HG03432 (cell line): ENCODE measurements at regions not wholly inside any gene's neighbourhood (a gene's known extent, or its start where the extent isn't known, plus 50 kb on each side); places are given as distances from the start of the nearest gene placed in this dataset.
"Not testable (repeated sequence)": the region's sequence is repeated elsewhere in the genome, so short reads cannot be mapped to it uniquely, and the experiment has no call there.

Source experiments
- ATAC-seq: cut with Tn5 transposase; IDR thresholded peaks from one replicate; pipeline ENCODE4 v1.9.1; 2021; ENCODE audit warnings: mild to moderate bottlenecking, moderate library complexity; ENCODE audit not compliant: unreplicated experiment

- no peak for ATAC-seq
These were observed 467.5 kb upstream of the ADGRB3 start for GRCh38 chr6:68167604-68168003.

DNA sequence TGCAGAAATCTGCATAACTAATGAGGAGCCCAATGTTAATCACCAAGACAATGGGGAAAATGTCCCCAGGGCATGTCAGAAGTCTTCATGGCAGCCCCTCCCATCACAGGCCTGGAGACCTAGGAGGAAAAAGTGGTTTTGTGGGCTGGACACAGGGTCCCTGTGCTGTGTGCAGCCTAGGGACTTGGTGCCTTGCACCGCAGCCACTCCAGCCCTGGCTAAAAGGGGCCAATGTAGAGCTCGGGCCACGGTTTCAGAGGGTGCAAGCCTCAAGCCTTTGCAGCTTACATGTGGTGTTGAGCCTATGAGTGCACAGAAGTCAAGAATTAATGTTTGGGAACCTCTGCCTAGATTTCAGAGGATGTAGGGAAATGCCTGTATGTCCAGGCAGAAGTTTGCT lies 474.3 kb upstream of the ADGRB3 start:
- ATAC-seq, result not testable (repeated sequence)

DNA sequence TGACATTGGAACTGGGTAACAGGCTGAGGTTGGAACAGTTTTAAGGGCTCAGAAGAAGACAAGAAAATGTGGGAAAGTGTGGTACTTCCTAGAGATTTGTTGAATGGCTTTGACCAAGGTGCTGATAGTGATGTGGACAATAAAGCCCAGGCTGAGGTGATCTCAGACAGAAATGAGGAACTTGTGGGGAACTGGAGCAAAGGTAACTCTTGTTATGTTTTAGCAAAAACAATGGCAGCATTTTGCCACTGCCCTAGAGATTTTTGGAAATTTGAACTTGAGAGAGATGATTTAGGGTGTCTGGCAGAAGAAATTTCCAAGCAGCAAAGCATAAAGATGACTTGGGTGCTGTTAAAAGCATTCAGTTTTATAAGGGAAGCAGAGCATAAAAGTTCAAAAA lies 474.7 kb upstream of the ADGRB3 start:
- no peak for ATAC-seq

DNA sequence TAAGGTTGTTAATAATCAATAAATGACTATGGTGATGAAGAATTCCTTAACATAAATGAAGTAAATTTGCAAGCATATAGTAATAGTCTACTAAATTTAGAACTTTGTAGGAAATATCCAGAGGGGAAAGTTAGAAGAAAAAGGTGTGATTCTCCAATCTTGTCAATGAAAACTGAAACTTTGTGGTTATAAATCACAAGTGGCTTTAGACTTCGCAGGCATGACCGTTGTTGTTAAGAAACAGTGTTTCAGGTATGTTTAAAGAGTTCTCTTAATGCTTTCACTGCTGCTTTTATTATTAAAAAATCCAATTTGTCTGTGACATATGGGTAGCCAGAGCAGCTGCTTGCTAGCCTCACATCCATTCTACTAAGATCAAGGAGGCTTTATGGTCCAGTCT lies 475.6 kb upstream of the ADGRB3 start:
- ATAC-seq, result peak; percentile 45

DNA sequence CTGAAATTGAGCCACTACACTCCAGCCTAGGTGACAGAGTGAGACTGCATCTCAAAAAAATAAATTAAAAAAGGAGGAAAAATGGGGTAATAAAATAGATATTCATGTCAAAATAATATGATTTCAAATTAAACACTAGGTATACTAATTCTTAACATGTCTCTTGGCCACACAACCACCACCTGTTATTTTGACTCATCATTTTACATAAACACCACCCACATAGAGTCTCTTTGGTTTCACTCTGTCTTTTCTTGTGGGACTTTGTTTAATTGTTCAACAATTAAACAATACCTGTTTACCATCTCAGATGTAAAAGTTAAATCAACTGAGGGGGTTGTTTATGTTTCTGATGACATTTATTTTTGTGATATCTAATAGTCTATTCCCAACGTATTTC lies 476.8 kb upstream of the ADGRB3 start:
- peak; percentile 94 for ATAC-seq

DNA sequence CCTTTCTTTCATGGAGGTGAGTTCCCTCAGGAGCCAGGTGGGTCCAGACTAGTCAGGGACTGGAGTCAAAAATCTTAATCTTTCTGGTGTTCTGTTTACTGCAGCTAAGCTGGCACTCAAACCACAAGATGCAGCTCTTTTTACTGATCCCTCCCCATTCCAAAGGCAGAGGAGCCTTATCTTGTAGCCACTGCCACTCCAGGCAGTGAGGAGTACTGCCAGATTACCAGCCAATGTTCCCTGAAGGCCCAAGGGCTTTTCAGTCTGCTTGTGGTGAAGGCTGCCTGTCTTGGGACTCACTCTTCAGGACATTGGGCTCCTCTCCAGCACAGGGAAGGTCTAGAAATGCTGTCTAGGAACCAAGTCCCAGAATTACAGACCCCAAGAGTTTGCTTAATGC lies 490.4 kb upstream of the ADGRB3 start:
- no peak for ATAC-seq

DNA sequence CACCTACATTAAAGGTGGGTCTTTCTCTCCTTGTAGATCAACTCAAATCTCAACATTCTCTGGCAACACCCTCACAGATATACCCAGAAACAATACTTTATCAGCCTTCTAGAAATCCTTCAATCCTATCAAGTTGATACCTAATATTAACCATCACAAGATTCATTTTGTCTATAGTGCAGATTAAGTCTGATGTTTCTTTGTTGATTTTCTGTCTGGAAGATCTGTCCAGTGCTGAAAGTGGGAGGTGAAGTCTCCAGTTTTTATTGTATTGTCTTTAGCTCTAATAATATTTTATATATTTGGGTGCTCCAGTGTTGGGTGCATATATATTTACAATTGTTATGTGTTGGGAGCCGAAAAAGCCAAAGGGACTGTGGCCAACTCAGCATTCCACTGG lies 493.9 kb upstream of the ADGRB3 start:
- no peak for ATAC-seq

DNA sequence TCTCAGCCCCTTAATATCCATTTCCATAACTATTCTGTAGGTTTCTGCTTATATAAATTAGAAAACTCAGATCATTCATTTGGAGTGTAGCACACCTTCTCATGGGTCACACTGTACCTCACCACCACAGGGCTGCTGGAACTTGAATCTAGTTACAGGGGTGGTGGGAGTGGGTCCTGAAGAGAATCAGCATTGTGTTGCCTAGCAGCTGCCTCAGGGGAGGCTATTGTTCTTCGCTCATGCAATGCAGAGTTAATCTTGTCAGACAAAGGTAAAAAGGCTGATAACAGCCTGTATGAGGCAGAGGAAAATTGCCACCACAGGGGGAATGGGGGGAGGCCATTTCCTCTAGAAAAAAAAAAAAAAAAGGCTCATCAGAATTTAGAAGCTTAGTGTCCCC lies 496.0 kb upstream of the ADGRB3 start:
- ATAC-seq, result no peak

DNA sequence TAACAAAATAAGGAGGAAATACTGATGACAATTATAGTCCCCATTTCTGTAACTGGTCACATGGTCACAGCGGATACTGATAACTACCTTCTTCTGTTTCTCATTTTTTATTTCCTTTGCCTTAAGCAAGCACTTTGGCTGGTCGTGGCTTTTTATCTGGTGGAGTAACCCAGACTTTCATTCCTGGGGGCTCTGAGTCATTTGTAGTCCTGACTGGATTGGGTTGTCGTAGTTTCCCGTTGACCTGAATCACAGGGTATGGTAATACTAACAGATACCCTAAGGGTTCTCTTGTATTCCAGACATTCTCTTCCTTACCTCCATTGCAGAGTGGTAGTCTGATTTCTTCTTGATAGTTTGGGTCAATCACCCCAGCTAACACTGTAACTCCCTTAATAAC lies 500.3 kb upstream of the ADGRB3 start:
- no peak for ATAC-seq

DNA sequence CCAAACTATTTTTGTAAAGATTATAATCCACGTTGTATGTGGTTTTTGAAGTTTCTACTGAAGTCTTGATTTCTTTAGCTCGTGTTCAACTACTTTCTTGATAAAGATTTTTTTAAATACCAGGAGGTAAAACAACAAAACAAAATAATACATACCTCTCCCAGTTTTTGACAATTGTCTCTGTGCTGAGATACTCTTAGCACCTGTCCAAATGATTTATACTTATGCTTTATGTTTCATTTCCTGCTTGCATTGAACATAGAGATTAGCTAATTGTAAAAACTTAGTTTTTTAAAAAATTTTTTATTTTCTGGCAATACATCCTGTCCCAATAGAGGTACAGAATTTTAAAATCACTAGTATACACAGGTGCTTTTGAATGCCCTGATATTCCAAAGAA lies 506.9 kb upstream of the ADGRB3 start:
- no peak for ATAC-seq

- ATAC-seq, result peak; percentile 18
These were observed 508.0 kb upstream of the ADGRB3 start for GRCh38 chr6:68127074-68127473.

GRCh38 chr6:68126089-68126749 lies 508.9 kb upstream of the ADGRB3 start:
- peak; percentile 98 for ATAC-seq

- ATAC-seq, result not testable (repeated sequence)
These were observed 512.1 kb upstream of the ADGRB3 start for GRCh38 chr6:68122975-68123374.

DNA sequence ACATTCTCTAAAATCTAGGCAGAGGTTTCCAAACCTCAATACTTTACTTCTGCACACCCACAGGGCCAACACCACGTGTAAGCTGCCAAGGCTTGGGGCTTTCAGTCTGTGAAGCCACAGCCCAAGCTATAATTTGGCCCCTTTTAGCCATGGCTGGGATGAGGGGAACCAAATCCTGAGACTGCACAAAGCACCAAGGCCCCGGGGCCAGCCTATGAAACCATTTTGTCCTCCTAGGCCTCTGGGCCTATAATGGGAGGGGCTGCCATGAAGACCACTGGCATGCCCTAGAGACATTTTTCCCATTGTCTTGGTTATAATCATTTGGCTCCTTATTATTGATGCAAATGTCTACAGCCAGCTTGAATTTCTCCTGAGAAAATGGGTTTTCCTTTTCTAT lies 513.0 kb upstream of the ADGRB3 start:
- no peak for ATAC-seq

GRCh38 chr6:68120954-68121353 lies 514.1 kb upstream of the ADGRB3 start:
- not testable (repeated sequence) for ATAC-seq

GRCh38 chr6:68114463-68115047 lies 520.5 kb upstream of the ADGRB3 start:
- no peak for ATAC-seq

DNA sequence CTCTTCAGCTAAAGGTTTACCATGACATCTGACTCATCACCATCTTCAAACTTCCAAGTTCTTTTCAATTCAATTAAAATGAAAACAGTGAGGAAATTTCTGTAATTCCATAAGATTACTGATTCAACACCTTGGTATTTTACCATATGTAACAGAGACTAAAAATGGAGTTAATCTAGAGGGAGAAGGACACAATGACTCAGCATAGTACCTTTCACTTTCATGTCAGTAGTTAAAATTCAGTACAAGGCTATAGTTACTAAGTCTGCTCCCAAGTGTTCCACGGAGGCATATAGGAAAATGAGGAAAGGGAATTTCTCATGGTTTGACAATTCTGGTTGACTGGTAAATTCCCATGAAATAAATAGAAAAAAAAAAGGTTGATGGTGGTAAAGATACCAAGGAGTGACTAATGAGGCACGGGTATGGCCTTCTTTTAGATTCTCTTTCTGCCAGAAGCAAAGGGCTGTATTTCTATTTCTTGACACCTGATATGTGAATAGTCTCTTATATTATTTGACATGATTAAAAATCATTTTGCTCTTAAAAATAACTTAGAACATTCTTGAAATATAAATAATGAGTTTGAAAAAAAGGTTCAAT lies 526.7 kb upstream of the ADGRB3 start:
- peak; percentile 93 for ATAC-seq

DNA sequence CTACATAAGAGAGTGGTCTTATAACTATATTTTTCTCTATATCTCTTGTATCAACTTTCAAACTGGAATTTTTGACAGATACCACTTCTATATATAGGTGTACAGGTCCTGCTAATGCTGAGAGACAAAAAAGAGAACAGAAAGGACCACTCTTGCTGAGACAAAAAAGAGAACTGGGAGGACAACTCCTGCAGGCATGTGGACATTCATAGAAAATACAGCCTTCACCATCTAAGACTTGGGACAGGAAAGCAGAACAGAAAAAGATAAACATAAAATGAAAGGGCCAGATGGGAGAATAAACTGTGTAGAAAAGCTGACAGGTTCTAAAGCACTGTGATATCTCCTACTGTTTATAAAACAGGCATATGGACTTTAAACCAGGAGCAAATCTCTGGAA lies 541.0 kb upstream of the ADGRB3 start:
- ATAC-seq, result peak; percentile 97

GRCh38 chr6:68087399-68088133 lies 547.5 kb upstream of the ADGRB3 start:
- ATAC-seq, result peak; percentile 93

GRCh38 chr6:68086199-68086598 lies 548.9 kb upstream of the ADGRB3 start:
- ATAC-seq, result peak; percentile 45

GRCh38 chr6:68085599-68085998 lies 549.5 kb upstream of the ADGRB3 start:
- ATAC-seq, result not testable (repeated sequence)

- no peak for ATAC-seq
These were observed 553.0 kb upstream of the ADGRB3 start for GRCh38 chr6:68082086-68082485.
